ENCODE measurements at regions not wholly inside any gene's neighbourhood (a gene's known extent, or its start where the extent isn't known, plus 50 kb on each side); places are given as distances from the start of the nearest gene placed in this dataset.

GRCh38 chr3:178948546-178948945 lies 123.1 kb downstream of the ZMAT3 start:
- H3K9me2 ChIP-seq (ENCODE audit: insufficient read depth, low read length): no peaks in the 10 kb centered on the region
- H3K9ac ChIP-seq (ENCODE audit: low read length): no peak overlapping the region
- TF ChIP-seq EP300 (conservative IDR thresholded peaks at IDR 0.05; ENCODE audit: poor library complexity, severe bottlenecking): no peak
- no peak for TF ChIP-seq POLR2AphosphoS5 (IDR thresholded peaks at IDR 0.05)
- TF ChIP-seq REST (IDR thresholded peaks at IDR 0.05; ENCODE audit: borderline replicate concordance): no peak
- no peak for TF ChIP-seq CTCF (IDR thresholded peaks at IDR 0.05; ENCODE audit: poor library complexity, severe bottlenecking)
- TF ChIP-seq SMC3 (conservative IDR thresholded peaks at IDR 0.05; ENCODE audit: poor library complexity): no peak
- no peak for TF ChIP-seq MXI1 (conservative IDR thresholded peaks at IDR 0.05; ENCODE audit: poor library complexity, severe bottlenecking)
- H2AFZ ChIP-seq (ENCODE audit: low read depth, low read length): no peak overlapping the region
- no peaks in the 10 kb centered on the region for H3F3A ChIP-seq (ENCODE audit: insufficient read depth, low read length, poor library complexity, severe bottlenecking)
- H4K20me1 ChIP-seq (ENCODE audit: insufficient read depth): no peaks in the 10 kb centered on the region
- no peaks in the 10 kb centered on the region for H3K79me2 ChIP-seq (replicated peaks; ENCODE audit: insufficient read depth, low read length)
- no peak overlapping the region for H3K4me3 ChIP-seq (ENCODE audit: low read length)
- no peak overlapping the region for H3K27ac ChIP-seq (ENCODE audit: low read length)
- no peak overlapping the region for H3K4me2 ChIP-seq (ENCODE audit: low read length)
- H3K36me3 ChIP-seq (ENCODE audit: insufficient read depth, low read length): no peaks in the 10 kb centered on the region
- H3K27me3 ChIP-seq (ENCODE audit: insufficient read depth, low read depth, low read length): peaks cover 4% of the 10 kb centered on the region
- H3K9me3 ChIP-seq (ENCODE audit: low read length): peaks cover 4% of the 10 kb centered on the region

- Histone ChIP-seq H3K9me2 (ENCODE audit: insufficient read depth, low read length) (no peaks in the 10 kb centered on the region), H3K79me2 (replicated peaks; ENCODE audit: insufficient read depth, low read length) (no peaks in the 10 kb centered on the region)
Measured at GRCh38 chr3:178947738-178948137, 123.9 kb downstream of the ZMAT3 start.

More at GRCh38 chr3:178947738-178948137, 123.9 kb downstream of the ZMAT3 start:
- no peaks in the 10 kb centered on the region for H3F3A ChIP-seq (ENCODE audit: insufficient read depth, low read length, poor library complexity, severe bottlenecking)
- peaks cover 4% of the 10 kb centered on the region for H3K27me3 ChIP-seq (ENCODE audit: insufficient read depth, low read depth, low read length)
- H3K36me3 ChIP-seq (ENCODE audit: insufficient read depth, low read length): no peaks in the 10 kb centered on the region
- no peaks in the 10 kb centered on the region for H4K20me1 ChIP-seq (ENCODE audit: insufficient read depth)
- no peak overlapping the region for H3K9ac ChIP-seq (ENCODE audit: low read length)
- TF ChIP-seq REST (IDR thresholded peaks at IDR 0.05; ENCODE audit: borderline replicate concordance) (no peak), CTCF (IDR thresholded peaks at IDR 0.05; ENCODE audit: poor library complexity, severe bottlenecking) (no peak), TAF1 (IDR thresholded peaks at IDR 0.05; ENCODE audit: low read depth) (no peak), POLR2AphosphoS5 (IDR thresholded peaks at IDR 0.05) (no peak), EP300 (conservative IDR thresholded peaks at IDR 0.05; ENCODE audit: poor library complexity, severe bottlenecking) (no peak), RAD21 (conservative IDR thresholded peaks at IDR 0.05) (no peak), SMC3 (conservative IDR thresholded peaks at IDR 0.05; ENCODE audit: poor library complexity) (no peak), EZH2 (IDR thresholded peaks at IDR 0.05; ENCODE audit: borderline replicate concordance, insufficient read depth, low read length, poor library complexity, severe bottlenecking) (no peak), MXI1 (conservative IDR thresholded peaks at IDR 0.05; ENCODE audit: poor library complexity, severe bottlenecking) (no peak)
- no peak overlapping the region for H3K4me3 ChIP-seq (ENCODE audit: low read length)
- peaks cover 4% of the 10 kb centered on the region for H3K9me3 ChIP-seq (ENCODE audit: low read length)
- no peak overlapping the region for H3K4me2 ChIP-seq (ENCODE audit: low read length)
- no peak overlapping the region for H2AFZ ChIP-seq (ENCODE audit: low read depth, low read length)
- no peak overlapping the region for H3K27ac ChIP-seq (ENCODE audit: low read length)

Data from neural cell (in vitro differentiated cells).